Body of pancreas (tissue), 4 donors: ENCODE measurements at regions not wholly inside any gene's neighbourhood (a gene's known extent, or its start where the extent isn't known, plus 50 kb on each side); places are given as distances from the start of the nearest gene placed in this dataset.

ENCODE experiments used
- ATAC-seq: fragments of 150-250 bp; one replicate; pipeline ENCODE4 v1.9.1; 2016
- DNase-seq, 4 donors: peaks; one replicate each; pipeline ENCODE4 v3.0.0-alpha.2; 2019
- H3K27ac ChIP-seq, 4 donors: fragments of 200-600 bp; sonication (generic); 1 replicate in 3 of 4; 2 replicates in 1 of 4; pipeline versions ENCODE4 v1.5.1 to v1.6.1; 2016 to 2019; ENCODE audit warnings: mild to moderate bottlenecking in 1 of 4, mixed read lengths in 1 of 4, moderate library complexity in 1 of 4
- H3K27me3 ChIP-seq, 2 donors: fragments of 200-600 bp; sonication (generic); one replicate each; pipeline ENCODE4 v1.6.0; 2016; ENCODE audit warnings: mild to moderate bottlenecking in 1 of 2
- H3K36me3 ChIP-seq, 2 donors: fragments of 200-600 bp; sonication (generic); replicated peaks in 1 of 2; 2 replicates each; pipeline ENCODE4 v1.5.1; 2016; ENCODE audit warnings: low read depth in 2 of 2; ENCODE audit not compliant: insufficient read depth in 1 of 2
- H3K4me1 ChIP-seq: fragments of 200-600 bp; sonication (generic); one replicate; pipeline ENCODE4 v1.6.0; 2016
- H3K4me3 ChIP-seq, 2 donors: fragments of 200-600 bp; sonication (generic); 1 replicate in 1 of 2; 2 replicates in 1 of 2; pipeline ENCODE4 v1.5.1; 2016 to 2019
- H3K9me3 ChIP-seq, 3 donors: fragments of 200-600 bp; sonication (generic); 1 replicate in 2 of 3; 2 replicates in 1 of 3; pipeline ENCODE4 v1.5.1; 2016
- POLR2A ChIP-seq, 3 donors: fragments of 450-650 bp; IDR thresholded peaks; one replicate each; pipeline ENCODE4 v1.6.1; 2016; ENCODE audit warnings: antibody characterized with exemption in 3 of 3, mild to moderate bottlenecking in 2 of 3
- WGBS, 2 donors: methylation state at CpG; one replicate each; pipeline ENCODE4 v1.1.5; 2017; 5-methylcytosine and 5-hydroxymethylcytosine counted together
- intact Hi-C: fragments of 100-400 bp; cut with DNase I; formaldehyde crosslinking; loops from one replicate; pipeline ENCODE4 v1.15.1; 2023
- TF ChIP-seq, protein P1 (sequence below), 7 experiments: fragments of 450-650 bp in 4 of 7; fragments of 200-600 bp in 3 of 7; sonication (generic) in 3 of 7; IDR thresholded peaks; one replicate each; pipeline ENCODE4 v1.5.1; 2016 to 2019; ENCODE audit warnings: antibody characterized with exemption in 7 of 7

DNA sequence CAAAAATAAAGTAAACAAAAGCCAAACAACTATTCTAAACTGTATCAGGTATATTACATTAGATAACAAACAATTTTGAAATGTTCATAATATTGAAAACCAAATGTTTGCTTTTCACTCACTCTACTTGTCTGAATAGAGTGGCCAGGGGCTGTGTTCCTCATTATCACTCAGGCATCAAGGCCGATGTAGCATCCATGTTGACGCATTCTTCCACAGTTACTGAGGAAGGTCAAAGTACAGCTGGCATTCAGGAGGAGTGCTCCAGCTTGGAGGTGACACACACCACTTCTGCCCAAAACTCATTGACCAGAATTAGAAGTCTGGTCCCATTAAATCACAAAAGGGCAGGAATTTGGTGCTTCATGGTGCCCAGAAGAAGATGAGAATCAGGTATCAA is 137.6 kb upstream of the MANEA start:
- DNase-seq = no peak
- no peak overlapping the region for H3K27ac ChIP-seq
- H3K27me3 ChIP-seq = no peaks in the 10 kb centered on the region
- H3K9me3 ChIP-seq = no peaks in the 10 kb centered on the region
- ATAC-seq = no peak
- H3K36me3 ChIP-seq = no peaks in the 10 kb centered on the region
- no peaks in the 10 kb centered on the region for H3K4me1 ChIP-seq
- WGBS, 2 donors = 38 to 40% methylated on average over 2 of the region's 2 CpGs
- TF ChIP-seq, protein P1, sequence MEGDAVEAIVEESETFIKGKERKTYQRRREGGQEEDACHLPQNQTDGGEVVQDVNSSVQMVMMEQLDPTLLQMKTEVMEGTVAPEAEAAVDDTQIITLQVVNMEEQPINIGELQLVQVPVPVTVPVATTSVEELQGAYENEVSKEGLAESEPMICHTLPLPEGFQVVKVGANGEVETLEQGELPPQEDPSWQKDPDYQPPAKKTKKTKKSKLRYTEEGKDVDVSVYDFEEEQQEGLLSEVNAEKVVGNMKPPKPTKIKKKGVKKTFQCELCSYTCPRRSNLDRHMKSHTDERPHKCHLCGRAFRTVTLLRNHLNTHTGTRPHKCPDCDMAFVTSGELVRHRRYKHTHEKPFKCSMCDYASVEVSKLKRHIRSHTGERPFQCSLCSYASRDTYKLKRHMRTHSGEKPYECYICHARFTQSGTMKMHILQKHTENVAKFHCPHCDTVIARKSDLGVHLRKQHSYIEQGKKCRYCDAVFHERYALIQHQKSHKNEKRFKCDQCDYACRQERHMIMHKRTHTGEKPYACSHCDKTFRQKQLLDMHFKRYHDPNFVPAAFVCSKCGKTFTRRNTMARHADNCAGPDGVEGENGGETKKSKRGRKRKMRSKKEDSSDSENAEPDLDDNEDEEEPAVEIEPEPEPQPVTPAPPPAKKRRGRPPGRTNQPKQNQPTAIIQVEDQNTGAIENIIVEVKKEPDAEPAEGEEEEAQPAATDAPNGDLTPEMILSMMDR (IDR thresholded peaks at IDR 0.05) = no peak
- no peak for TF ChIP-seq POLR2A (IDR thresholded peaks at IDR 0.05)
- no peak overlapping the region for H3K4me3 ChIP-seq
- intact Hi-C loops = no loop called here

DNA sequence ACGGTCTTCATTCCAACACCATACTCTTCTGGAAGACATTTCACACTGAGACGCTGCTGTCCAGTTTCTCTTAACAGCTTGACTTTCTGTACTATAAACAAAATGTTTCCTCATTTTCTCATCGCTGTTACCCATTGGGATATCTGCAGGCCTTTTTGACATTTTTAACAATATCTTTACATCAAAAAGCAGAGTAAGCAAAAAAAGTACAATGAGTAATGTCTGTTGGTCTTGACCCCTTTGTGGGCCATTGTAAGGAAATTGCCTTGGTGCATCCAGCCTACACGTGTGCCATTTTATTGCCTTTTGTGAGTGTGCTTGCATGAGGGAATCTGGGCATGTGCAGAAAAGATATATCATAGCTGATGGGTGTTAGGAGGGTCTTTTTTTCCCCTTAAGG is 129.1 kb upstream of the MANEA start:
- ATAC-seq (no peak), DNase-seq (no peak)
- Histone ChIP-seq H3K9me3 (no peaks in the 10 kb centered on the region), H3K27me3 (no peaks in the 10 kb centered on the region), H3K4me3 (no peak overlapping the region), H3K36me3 (no peaks in the 10 kb centered on the region), H3K27ac (no peak overlapping the region), H3K4me1 (no peaks in the 10 kb centered on the region)
- WGBS, 2 donors = 74 to 77% methylated on average over 4 of the region's 4 CpGs
- intact Hi-C loops = no loop called here
- TF ChIP-seq, protein P1 (IDR thresholded peaks at IDR 0.05) = no peak
- no peak for TF ChIP-seq POLR2A (IDR thresholded peaks at IDR 0.05)

DNA sequence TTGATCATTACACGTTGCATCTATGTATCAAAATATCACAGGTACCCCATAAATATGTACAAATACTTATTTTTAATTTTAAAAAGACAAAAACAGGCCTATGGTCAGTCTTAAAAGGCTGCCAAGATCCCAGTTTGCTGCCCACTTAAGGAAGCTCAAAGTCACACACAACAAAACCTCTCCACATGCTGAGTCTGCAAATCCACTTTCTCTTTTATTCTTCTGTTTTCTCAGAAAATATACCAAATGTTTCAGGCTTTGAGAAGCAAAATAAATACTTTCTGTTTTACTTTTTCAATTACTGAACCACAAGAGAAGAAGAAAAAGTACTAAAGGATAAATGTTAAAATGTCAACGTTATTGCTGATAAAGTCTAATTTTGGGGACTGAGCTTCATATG is 107.8 kb upstream of the MANEA start:
- 55 to 62% methylated on average over 2 of the region's 2 CpGs for WGBS, 2 donors
- Histone ChIP-seq H3K4me1 (no peaks in the 10 kb centered on the region), H3K27me3 (no peaks in the 10 kb centered on the region), H3K27ac (no peak overlapping the region), H3K36me3 (no peaks in the 10 kb centered on the region), H3K9me3 (no peaks in the 10 kb centered on the region), H3K4me3 (no peak overlapping the region)
- no peak for ATAC-seq
- TF ChIP-seq, protein P1 (IDR thresholded peaks at IDR 0.05) = no peak
- no peak for TF ChIP-seq POLR2A (IDR thresholded peaks at IDR 0.05)
- no peak for DNase-seq
- intact Hi-C loops = no loop called here

- TF ChIP-seq, protein P1 (IDR thresholded peaks at IDR 0.05) = no peak
- TF ChIP-seq POLR2A (IDR thresholded peaks at IDR 0.05) = no peak
- no peak for ATAC-seq
- intact Hi-C loops = no loop called here
These were observed 98.4 kb upstream of the MANEA start for GRCh38 chr6:95478941-95479340.

DNA sequence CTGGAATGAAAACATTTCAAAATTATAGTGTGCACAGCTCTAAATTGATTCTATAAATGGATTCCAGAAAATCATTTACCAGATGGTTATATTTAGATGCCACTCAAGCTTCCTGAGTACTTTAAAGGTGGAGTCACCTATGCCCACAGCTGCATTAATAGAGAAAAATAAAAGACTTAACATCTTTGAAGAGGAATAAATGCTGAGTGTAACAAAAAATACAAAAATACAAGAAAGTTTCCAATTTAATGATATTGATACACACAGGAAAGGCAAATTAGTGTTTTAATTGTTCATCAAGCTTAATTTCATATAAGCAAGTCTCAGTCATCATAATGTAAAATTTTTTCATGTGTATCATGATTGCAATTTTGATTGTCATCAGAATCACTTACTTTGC is 89.5 kb upstream of the MANEA start:
- H3K36me3 ChIP-seq = no peaks in the 10 kb centered on the region
- ATAC-seq (no peak), DNase-seq (no peak)
- no peaks in the 10 kb centered on the region for H3K27me3 ChIP-seq
- no peaks in the 10 kb centered on the region for H3K9me3 ChIP-seq
- intact Hi-C loops = no loop called here
- no peak overlapping the region for H3K4me3 ChIP-seq
- no peaks in the 10 kb centered on the region for H3K4me1 ChIP-seq
- TF ChIP-seq, protein P1 (IDR thresholded peaks at IDR 0.05) = no peak
- no peak for TF ChIP-seq POLR2A (IDR thresholded peaks at IDR 0.05)
- no peak overlapping the region for H3K27ac ChIP-seq

More at GRCh38 chr6:95478941-95479340, 98.4 kb upstream of the MANEA start:
- DNase-seq = no peak
- H3K27me3 ChIP-seq = no peaks in the 10 kb centered on the region
- no peaks in the 10 kb centered on the region for H3K4me1 ChIP-seq
- no peak overlapping the region for H3K4me3 ChIP-seq
- H3K27ac ChIP-seq = no peak overlapping the region
- H3K9me3 ChIP-seq = no peaks in the 10 kb centered on the region
- no peaks in the 10 kb centered on the region for H3K36me3 ChIP-seq
